GM19452 (cell line): ENCODE measurements at regions not wholly inside any gene's neighbourhood (a gene's known extent, or its start where the extent isn't known, plus 50 kb on each side); places are given as distances from the start of the nearest gene placed in this dataset.
"Not testable (repeated sequence)": the region's sequence is repeated elsewhere in the genome, so short reads cannot be mapped to it uniquely, and the experiment has no call there.

Experiments used
- ATAC-seq: cut with Tn5 transposase; IDR thresholded peaks from one replicate; pipeline ENCODE4 v1.9.1; 2021; ENCODE audit not compliant: unreplicated experiment

GRCh38 chr4:111228874-111229273 is 606.0 kb upstream of the PITX2 start:
- ATAC-seq: no peak

GRCh38 chr4:111230265-111230664 is 607.4 kb upstream of the PITX2 start:
- ATAC-seq: no peak

GRCh38 chr4:111231281-111231680 is 608.4 kb upstream of the PITX2 start:
- no peak for ATAC-seq

- ATAC-seq: no peak
These were observed 612.1 kb upstream of the PITX2 start for GRCh38 chr4:111234939-111235338.

- ATAC-seq: no peak
These were observed 641.0 kb upstream of the PITX2 start for GRCh38 chr4:111263836-111264235.

- no peak for ATAC-seq
These were observed 644.1 kb upstream of the PITX2 start for GRCh38 chr4:111266937-111267336.

GRCh38 chr4:111267786-111268185 is 644.9 kb upstream of the PITX2 start:
- no peak for ATAC-seq

- no peak for ATAC-seq
These were observed 646.0 kb upstream of the PITX2 start for GRCh38 chr4:111268769-111269414.

GRCh38 chr4:111269439-111269838 is 646.6 kb upstream of the PITX2 start:
- ATAC-seq: no peak

GRCh38 chr4:111274060-111274459 is 651.2 kb upstream of the PITX2 start:
- ATAC-seq: no peak

GRCh38 chr4:111274486-111274885 is 651.6 kb upstream of the PITX2 start:
- no peak for ATAC-seq

- no peak for ATAC-seq
These were observed 658.3 kb upstream of the PITX2 start for GRCh38 chr4:111281219-111281618.

- no peak for ATAC-seq
These were observed 659.2 kb upstream of the PITX2 start for GRCh38 chr4:111282035-111282434.

GRCh38 chr4:111283066-111283677 is 660.3 kb upstream of the PITX2 start:
- ATAC-seq: no peak

GRCh38 chr4:111296466-111296865 is 673.6 kb upstream of the PITX2 start:
- ATAC-seq: no peak

- ATAC-seq: no peak
These were observed 680.9 kb upstream of the PITX2 start for GRCh38 chr4:111303806-111304205.

- no peak for ATAC-seq
These were observed 700.6 kb upstream of the PITX2 start for GRCh38 chr4:111323496-111323895.

- ATAC-seq: no peak
These were observed 701.0 kb upstream of the PITX2 start for GRCh38 chr4:111323916-111324315.

- no peak for ATAC-seq
These were observed 703.6 kb upstream of the PITX2 start for GRCh38 chr4:111326450-111326849.

GRCh38 chr4:111330786-111331185 is 707.9 kb upstream of the PITX2 start:
- no peak for ATAC-seq

- no peak for ATAC-seq
These were observed 711.5 kb upstream of the PITX2 start for GRCh38 chr4:111334361-111334760.

GRCh38 chr4:111337186-111337876 is 714.5 kb upstream of the PITX2 start:
- not testable (repeated sequence) for ATAC-seq
